Activated naive CD4-positive, alpha-beta T cell treated with anti-CD3 and anti-CD28 coated beads, Interleukin-2, amount 50 U/mL, for 72 hours (primary cell): ENCODE measurements at regions not wholly inside any gene's neighbourhood (a gene's known extent, or its start where the extent isn't known, plus 50 kb on each side); places are given as distances from the start of the nearest gene placed in this dataset.
A peak's percentile ranks its signal among the peaks of the same experiment; 100 is the strongest.

Experiments
- ATAC-seq, 2 donors: fragments of 150-1000 bp; cut with Tn5 transposase; 2 replicates each; pipeline ENCODE4 v1.10.0; 2021; ENCODE audit warnings: mild to moderate bottlenecking in 2 of 2, moderate library complexity in 2 of 2
- DNase-seq, 2 donors: peaks; one replicate each; pipeline ENCODE4 v3.0.0; 2021 to 2022; ENCODE audit warnings: low spot score in 2 of 2
- H3K27ac Mint-ChIP-seq, 2 donors: one replicate each; pipeline ENCODE4 v1.8.0; 2022; ENCODE audit warnings: mild to moderate bottlenecking in 2 of 2, mixed read lengths in 2 of 2
- H3K36me3 Mint-ChIP-seq, 2 donors: one replicate each; pipeline ENCODE4 v1.8.0; 2022; ENCODE audit warnings: mixed read lengths in 2 of 2
- H3K9me3 Mint-ChIP-seq, 2 donors: one replicate each; pipeline ENCODE4 v1.8.0; 2022; ENCODE audit warnings: mixed read lengths in 2 of 2

DNA sequence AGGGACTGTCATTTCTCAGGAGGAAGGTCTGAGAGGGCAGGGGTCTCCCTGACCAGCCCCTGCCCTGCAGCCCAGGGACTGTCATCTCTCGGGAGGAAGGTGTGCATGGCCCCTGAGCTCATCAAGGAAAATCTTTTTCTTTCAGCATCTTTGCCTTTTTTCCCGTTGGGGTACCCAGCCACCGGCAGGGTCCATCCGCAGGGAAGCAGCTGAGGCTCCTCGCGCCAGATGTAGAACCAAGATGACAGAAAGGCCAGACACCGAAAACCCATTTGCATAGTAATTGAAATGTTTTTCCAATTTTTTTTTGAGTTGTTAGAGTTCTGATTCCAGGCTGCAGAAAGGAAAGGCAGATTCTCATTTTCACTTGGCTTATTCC lies 613.9 kb downstream of the TBC1D22A start:
- DNase-seq (no peak), ATAC-seq (no peak)
- no peak overlapping the region for H3K27ac Mint-ChIP-seq
- peaks cover 10 to 13% of the 10 kb centered on the region in 2 donors for H3K36me3 Mint-ChIP-seq
- H3K9me3 Mint-ChIP-seq, result peaks cover 9 to 12% of the 10 kb centered on the region in 2 donors

GRCh38 chr22:47375621-47376321 lies 613.3 kb downstream of the TBC1D22A start:
- Mint-ChIP-seq H3K36me3 (peaks cover 10 to 13% of the 10 kb centered on the region in 2 donors), H3K27ac (no peak overlapping the region), H3K9me3 (peaks cover 9 to 12% of the 10 kb centered on the region in 2 donors)
- ATAC-seq (no peak), DNase-seq (no peak)

DNA sequence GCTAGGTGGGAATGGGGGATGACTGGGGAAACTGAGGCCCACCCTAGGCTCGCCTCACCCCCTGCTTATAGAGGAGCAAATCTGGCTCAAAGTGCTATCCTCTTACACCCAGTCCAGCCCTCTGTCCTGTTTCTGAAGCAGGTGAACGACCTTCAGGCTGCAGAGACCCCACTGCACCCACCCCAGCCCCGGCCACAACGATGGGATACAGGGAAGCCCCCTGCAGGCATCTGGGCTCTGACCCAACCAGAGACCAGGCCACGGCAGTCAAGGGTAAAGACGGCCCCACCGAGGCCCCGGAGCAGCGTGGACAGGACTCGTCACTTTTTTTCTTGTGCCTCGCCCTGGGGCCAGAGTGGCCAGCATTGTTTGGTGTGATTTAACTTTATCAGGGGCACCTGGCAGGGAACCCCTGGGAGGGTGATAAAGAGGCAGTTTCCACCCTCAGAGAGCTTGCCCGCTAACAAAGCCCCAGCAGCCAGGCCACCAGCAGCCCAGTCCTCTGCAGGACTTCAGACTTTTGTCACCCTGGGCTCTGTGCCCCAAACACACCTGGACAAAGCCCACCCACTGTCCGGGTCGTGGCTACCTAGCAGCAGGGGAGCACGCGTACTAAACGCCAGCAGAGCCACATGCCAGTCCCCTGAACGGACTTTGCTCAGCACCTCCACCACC lies 612.6 kb downstream of the TBC1D22A start:
- no peak overlapping the region for H3K27ac Mint-ChIP-seq
- DNase-seq, result no peak
- H3K9me3 Mint-ChIP-seq, result peaks cover 9 to 12% of the 10 kb centered on the region in 2 donors
- H3K36me3 Mint-ChIP-seq, result peaks cover 10 to 13% of the 10 kb centered on the region in 2 donors
- no peak for ATAC-seq

DNA sequence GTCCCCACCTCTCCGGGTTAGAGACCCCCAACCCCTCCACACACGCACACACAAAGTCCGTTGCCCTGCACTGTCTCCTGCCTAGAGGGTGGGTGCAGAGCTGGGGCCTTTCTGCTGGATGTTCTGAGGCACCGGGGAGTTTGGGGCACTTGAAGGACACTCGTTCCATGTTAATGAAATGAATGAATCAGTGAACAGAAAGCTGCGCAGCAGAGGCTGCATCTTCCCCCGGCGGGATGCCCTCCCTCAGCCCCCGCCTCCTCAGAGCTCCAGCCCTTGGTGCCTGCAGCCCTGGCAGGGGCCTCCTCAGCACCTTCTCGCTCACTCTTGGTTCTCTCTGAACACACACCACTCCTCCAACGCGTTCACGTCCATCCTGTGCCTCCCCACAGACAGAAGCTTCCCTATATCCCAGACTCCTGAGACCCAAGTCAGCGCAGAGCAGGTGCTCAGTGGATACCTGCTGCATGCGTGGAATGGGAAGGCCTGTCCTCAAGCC lies 611.9 kb downstream of the TBC1D22A start:
- H3K36me3 Mint-ChIP-seq, result peaks cover 10 to 13% of the 10 kb centered on the region in 2 donors
- H3K9me3 Mint-ChIP-seq, result peaks cover 9 to 12% of the 10 kb centered on the region in 2 donors
- ATAC-seq (no peak), DNase-seq (peak in 1 of 2 donors; percentile 33)
- H3K27ac Mint-ChIP-seq, result no peak overlapping the region

DNA sequence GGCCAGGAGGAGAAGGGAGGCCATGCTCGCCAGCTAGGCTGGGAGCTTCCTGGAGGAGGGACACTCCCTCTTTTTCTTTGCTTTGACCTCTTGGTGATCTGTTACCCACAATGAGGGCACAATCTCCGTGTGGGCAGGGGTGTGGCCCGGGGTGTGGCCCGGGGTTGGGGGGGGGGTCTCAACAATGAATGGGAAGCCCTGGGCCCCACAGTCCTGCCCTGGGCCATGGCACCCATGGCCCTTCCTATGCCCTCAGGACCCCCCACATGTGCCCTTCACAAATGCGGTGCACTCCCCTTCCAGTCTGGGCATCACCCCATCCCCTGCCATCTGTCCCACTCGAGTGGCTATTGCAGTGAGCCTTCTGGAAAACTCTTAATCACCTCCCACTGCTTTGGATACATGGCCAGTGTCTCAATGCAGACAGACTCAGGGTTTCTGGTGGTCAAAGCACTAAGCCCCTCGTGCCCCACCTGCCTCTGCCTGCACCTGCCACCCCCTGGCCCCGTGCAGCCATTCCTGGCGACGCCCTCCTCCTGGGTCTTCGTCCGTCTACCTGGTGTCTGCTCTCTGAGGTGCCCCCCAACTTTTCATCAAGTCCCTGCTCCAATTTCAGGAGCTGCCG lies 611.3 kb downstream of the TBC1D22A start:
- DNase-seq (peak in 1 of 2 donors; percentile 38), ATAC-seq (no peak)
- Mint-ChIP-seq H3K9me3 (peaks cover 7 to 10% of the 10 kb centered on the region in 2 donors), H3K27ac (no peak overlapping the region), H3K36me3 (peaks cover 8 to 10% of the 10 kb centered on the region in 2 donors)

DNA sequence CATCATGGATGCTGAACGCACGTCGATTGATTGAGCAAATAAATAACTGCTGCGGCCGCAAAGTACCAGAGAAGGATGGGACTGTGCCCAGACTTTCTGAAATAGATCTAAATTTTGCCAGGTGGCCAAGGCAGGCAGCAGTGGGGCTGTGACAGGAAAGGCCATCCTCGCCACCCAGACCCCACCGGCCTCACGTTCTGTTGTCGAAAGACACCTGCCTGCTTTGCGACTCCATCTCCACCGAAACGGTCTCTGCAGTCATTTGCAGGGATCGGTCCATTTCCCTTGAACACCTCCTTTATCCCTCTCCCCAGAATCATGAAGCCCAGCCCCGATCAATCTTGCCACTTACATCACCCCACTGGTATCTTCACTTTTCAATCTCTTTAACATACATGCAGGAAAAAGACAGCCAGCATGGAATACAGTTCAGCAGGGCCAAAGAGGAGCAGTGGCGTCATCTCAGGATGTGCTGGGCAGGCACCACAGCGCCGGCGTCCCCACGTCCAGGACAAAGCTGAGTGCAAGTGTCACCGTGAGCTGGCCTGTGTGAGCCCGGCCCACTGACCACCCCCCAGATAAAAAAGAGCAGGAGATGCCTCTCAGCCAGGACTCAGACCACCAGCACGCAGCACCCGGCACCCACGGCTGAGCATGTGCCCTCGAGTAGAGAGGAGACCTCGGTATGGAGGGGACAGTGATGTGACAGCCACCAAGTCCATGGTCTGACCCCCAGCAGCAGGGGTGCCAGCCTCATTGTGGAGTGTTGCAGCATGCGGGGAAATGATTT lies 610.3 kb downstream of the TBC1D22A start:
- peak in 1 of 2 donors; percentile 39 for DNase-seq
- H3K9me3 Mint-ChIP-seq, result no peaks in the 10 kb centered on the region
- no peak for ATAC-seq
- no peaks in the 10 kb centered on the region for H3K36me3 Mint-ChIP-seq
- H3K27ac Mint-ChIP-seq, result no peak overlapping the region

DNA sequence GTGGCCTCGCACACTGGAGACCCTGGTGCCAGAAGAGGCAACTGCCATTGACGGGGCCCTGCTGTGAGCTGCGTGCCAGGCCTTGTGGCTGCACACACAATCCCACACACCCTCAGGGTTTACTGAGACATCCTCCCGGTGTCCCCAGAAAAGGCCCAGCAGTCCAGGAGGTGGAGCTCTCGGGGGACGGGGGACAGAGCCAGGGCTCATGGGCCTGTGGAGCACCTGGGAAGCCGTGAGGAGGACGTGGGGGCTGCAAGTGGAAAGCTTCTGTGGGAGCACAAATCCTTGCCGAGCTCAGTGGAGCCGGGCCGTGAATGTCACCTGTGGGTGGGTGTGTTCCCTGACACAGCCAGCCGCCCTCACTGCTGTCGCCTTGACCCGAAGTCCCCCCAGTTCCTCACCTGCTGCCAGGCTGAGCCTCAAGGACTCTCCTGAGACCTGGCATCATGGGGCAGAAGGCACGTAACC lies 609.7 kb downstream of the TBC1D22A start:
- DNase-seq (peak in 1 of 2 donors; percentile 40), ATAC-seq (no peak)
- Mint-ChIP-seq H3K9me3 (no peaks in the 10 kb centered on the region), H3K36me3 (no peaks in the 10 kb centered on the region), H3K27ac (no peak overlapping the region)

DNA sequence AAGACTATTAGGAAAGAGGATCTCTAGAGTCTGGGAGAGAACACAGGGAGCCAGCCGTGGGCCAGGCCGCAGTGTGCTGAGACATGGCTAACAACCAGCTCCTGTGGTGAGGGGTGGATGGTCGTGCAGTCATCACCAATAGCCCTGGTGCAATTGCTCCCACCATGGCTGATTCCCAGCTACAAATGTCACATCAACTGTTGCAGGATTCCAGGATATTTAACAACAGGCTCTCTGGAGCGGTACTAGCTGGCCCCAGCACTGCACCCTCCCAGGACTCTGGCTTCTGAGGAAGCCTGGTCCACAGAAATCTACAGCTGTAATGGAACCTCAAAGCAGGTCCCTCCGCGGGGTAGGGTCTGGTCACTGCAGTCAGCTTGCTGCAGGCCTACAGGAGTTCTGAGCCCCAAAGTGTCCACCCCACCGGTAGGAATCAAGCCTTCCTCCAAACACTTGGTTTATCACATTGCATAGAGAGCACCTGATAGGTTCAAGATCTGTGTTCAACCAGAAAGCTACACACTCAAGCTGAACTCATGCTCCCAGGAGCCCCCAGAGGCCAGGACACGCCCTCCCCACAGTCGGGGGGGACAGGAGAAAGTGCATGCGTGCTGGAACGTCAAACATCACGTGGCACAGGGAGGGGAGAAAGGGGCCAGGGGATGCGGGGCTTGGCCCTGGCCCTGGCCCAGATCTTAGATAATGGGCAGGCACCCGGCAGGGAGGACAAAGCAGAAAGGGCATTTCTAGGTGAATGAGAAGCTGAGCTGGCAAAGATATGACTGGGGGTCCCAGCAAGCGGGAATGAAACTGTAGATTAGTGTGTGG lies 609.0 kb downstream of the TBC1D22A start:
- no peaks in the 10 kb centered on the region for H3K9me3 Mint-ChIP-seq
- ATAC-seq (no peak), DNase-seq (peak in 1 of 2 donors; percentile 40)
- H3K27ac Mint-ChIP-seq, result no peak overlapping the region
- no peaks in the 10 kb centered on the region for H3K36me3 Mint-ChIP-seq

GRCh38 chr22:47370448-47371262 lies 608.2 kb downstream of the TBC1D22A start:
- no peak overlapping the region for H3K27ac Mint-ChIP-seq
- ATAC-seq (peak in 1 of 2 donors; percentile 34), DNase-seq (peak in 1 of 2 donors; percentile 45)
- H3K36me3 Mint-ChIP-seq, result no peaks in the 10 kb centered on the region
- H3K9me3 Mint-ChIP-seq, result no peaks in the 10 kb centered on the region

DNA sequence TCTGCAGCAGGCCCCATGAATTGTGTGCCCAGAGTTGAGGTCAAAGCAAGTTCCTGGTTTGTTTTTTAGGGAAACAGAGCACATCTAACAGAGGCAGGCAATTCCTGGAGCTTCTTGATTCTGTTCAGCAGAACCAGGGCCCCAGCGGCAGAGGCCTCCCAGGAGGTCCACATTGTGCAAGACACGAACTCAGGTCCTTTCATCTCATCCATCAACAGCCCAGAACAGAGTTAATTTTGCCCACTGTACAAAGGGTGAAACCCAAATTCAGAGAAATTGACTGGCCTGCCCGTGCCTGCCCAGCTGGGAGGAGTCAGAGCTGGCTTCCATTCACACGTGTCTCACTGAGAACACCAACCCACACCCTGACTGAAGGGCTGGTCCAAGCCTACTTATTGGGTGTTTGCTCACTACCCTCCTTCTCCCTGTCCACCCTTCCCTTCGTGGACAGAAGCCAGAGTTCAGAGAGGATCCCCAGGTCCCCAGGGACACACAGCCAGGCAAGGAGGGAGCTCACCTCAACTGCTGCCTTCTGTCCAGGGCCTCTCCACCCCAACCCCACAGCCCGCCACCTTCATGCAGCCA lies 607.1 kb downstream of the TBC1D22A start:
- H3K27ac Mint-ChIP-seq, result peak overlapping the region in 1 of 2 donors; percentile 36
- peaks cover 0 to 6% of the 10 kb centered on the region in 2 donors for H3K9me3 Mint-ChIP-seq
- H3K36me3 Mint-ChIP-seq, result no peaks in the 10 kb centered on the region
- DNase-seq (no peak), ATAC-seq (no peak)

- no peak for ATAC-seq
- Mint-ChIP-seq H3K36me3 (no peaks in the 10 kb centered on the region), H3K27ac (no peak overlapping the region), H3K9me3 (peaks cover 3 to 11% of the 10 kb centered on the region in 2 donors)
- DNase-seq, result peak in 1 of 2 donors; percentile 33
Measured at GRCh38 chr22:47369020-47369419, 606.6 kb downstream of the TBC1D22A start.

GRCh38 chr22:47367993-47368945 lies 605.8 kb downstream of the TBC1D22A start:
- no peak overlapping the region for H3K27ac Mint-ChIP-seq

DNA sequence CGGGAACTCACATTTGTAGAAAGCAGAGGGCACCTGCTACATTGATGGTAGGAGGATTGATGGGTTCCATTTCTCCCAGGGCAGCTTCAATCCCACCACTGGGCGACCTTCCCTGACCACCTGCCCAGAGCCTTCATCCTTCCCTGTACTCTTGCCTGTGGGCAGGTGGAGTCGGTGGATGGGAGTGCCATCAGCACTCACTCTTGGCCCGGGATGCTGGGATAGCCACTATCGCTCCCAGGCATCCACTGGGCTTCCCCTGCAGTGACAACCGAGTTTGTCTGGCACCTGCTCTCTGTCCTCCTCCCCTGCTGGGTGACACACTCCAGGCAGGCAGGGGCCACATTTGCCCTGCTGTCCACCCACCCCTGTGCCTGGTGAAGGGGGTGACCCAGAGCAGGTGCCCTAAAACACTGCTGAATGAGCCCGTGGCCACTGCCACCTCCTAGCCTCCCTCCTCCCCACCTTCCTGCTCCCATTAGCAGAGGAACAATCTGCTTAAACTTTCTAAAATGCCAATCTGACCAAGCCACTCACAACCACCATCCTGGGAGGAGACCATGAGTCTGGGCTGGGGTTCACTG lies 604.7 kb downstream of the TBC1D22A start:
- no peaks in the 10 kb centered on the region for H3K36me3 Mint-ChIP-seq
- ATAC-seq (no peak), DNase-seq (no peak)
- H3K27ac Mint-ChIP-seq, result no peak overlapping the region
- peaks cover 6 to 11% of the 10 kb centered on the region in 2 donors for H3K9me3 Mint-ChIP-seq

More at GRCh38 chr22:47367993-47368945, 605.8 kb downstream of the TBC1D22A start:
- Mint-ChIP-seq H3K9me3 (peaks cover 6 to 11% of the 10 kb centered on the region in 2 donors), H3K36me3 (no peaks in the 10 kb centered on the region)
- ATAC-seq (no peak), DNase-seq (peak in 1 of 2 donors; percentile 16)
